IPS-15b (cell line): ENCODE measurements at regions not wholly inside any gene's neighbourhood (a gene's known extent, or its start where the extent isn't known, plus 50 kb on each side); places are given as distances from the start of the nearest gene placed in this dataset.

Experiments
- H3K27me3 ChIP-seq: one replicate; pipeline ENCODE4 v1.6.1; 2013; ENCODE audit warnings: low read length; ENCODE audit not compliant: control insufficient read depth, insufficient read depth
- H3K36me3 ChIP-seq: one replicate; pipeline ENCODE4 v1.6.1; 2013; ENCODE audit warnings: low read length; ENCODE audit not compliant: control insufficient read depth, insufficient read depth
- H3K4me1 ChIP-seq: one replicate; pipeline ENCODE4 v1.6.1; 2013; ENCODE audit warnings: mild to moderate bottlenecking, low read length; ENCODE audit not compliant: control insufficient read depth, insufficient read depth
- H3K4me3 ChIP-seq: one replicate; pipeline ENCODE4 v1.5.1; 2013; ENCODE audit warnings: low read depth, low read length
- H3K9ac ChIP-seq: one replicate; pipeline ENCODE4 v1.6.1; 2013; ENCODE audit warnings: low read depth, mild to moderate bottlenecking, low read length
- H3K9me3 ChIP-seq: one replicate; pipeline ENCODE4 v1.6.1; 2013; ENCODE audit warnings: mild to moderate bottlenecking, low read length; ENCODE audit not compliant: control insufficient read depth, insufficient read depth

DNA sequence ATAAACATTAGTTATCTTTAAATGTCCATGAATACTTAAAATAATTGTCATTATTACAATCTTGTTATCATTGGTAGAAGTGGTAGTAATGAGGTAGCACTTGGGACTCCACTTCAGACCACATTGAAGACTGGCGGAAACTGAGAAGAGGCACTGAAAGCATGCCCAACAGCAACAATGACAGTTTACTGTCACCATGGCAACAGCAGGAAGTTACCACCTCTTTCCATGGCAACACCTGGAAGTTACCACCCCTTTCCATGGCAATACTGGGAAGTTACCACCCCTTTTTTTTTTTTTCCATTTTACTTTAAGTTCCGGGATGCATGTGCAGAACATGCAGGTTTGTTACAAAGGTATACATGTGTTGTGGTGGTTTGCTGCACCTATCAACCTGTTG, 494.9 kb upstream of the RBFOX1 start:
- Histone ChIP-seq H3K27me3 (no peaks in the 10 kb centered on the region), H3K9ac (no peak overlapping the region), H3K9me3 (no peaks in the 10 kb centered on the region), H3K36me3 (no peaks in the 10 kb centered on the region), H3K4me1 (no peaks in the 10 kb centered on the region), H3K4me3 (no peak overlapping the region)

DNA sequence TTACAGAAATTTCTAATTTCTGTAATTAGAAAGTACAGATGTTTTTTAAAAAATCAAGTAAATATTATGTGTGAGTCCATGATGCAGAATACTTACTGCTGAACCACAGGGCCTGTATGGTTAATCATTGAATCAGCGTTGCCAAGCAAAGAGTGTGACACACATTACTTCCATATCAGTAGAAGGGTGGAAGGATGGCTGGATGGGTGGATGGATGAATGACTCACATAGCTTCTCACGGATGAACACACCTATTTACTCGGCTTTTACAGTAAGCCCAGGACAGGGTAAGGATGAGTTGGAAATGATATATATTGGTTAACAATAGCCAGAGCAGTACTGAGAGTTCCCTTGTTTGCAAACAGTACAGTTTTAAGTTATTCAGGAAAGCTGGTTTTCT, 495.9 kb upstream of the RBFOX1 start:
- Histone ChIP-seq H3K4me1 (no peaks in the 10 kb centered on the region), H3K4me3 (no peak overlapping the region), H3K27me3 (no peaks in the 10 kb centered on the region), H3K36me3 (no peaks in the 10 kb centered on the region), H3K9me3 (no peaks in the 10 kb centered on the region), H3K9ac (no peak overlapping the region)

DNA sequence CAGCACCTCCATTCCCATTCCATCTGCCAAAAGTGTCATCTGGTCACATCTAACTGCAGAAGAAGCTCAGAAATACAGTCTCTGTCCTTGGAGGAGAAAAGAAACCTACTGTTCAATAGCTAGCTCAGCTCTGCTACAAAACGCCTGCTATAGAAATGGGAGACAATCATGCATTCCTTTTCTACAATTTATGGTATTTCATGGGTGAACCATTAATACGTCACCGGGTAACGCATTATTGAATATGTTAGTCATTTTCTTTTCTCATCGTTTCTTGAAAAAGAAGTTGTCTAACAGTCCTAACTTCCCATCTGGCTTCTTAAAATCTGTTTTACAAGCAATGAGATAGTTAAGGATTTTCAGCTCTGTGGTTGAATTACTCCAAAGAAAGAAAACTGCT, 496.7 kb upstream of the RBFOX1 start:
- H3K27me3 ChIP-seq: no peaks in the 10 kb centered on the region
- H3K9ac ChIP-seq: no peak overlapping the region
- no peaks in the 10 kb centered on the region for H3K36me3 ChIP-seq
- H3K4me3 ChIP-seq: no peak overlapping the region
- H3K4me1 ChIP-seq: no peaks in the 10 kb centered on the region
- no peaks in the 10 kb centered on the region for H3K9me3 ChIP-seq

DNA sequence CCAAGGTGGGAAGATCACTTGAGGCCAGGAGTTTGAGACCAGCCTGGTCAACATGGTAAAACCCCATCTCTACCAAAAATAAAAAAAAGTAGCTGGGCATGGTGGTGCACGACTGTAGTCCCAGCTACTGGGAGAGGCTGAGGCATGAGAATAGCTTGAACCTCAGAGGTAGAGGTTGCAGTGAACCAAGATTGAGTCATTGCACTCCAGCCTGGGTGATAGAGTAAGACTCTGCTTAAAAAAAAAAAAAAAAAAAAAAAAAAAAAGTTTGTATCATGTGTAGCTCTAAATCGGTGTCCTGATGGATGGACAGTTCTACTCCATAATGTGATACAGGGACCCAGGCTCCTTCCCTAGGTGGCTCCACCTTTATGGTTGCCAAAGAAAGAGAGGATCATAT, 497.1 kb upstream of the RBFOX1 start:
- Histone ChIP-seq H3K36me3 (no peaks in the 10 kb centered on the region), H3K9me3 (no peaks in the 10 kb centered on the region), H3K4me3 (no peak overlapping the region), H3K9ac (no peak overlapping the region), H3K4me1 (no peaks in the 10 kb centered on the region), H3K27me3 (no peaks in the 10 kb centered on the region)

- Histone ChIP-seq H3K4me1 (no peaks in the 10 kb centered on the region), H3K9ac (no peak overlapping the region), H3K36me3 (no peaks in the 10 kb centered on the region), H3K4me3 (no peak overlapping the region), H3K27me3 (no peaks in the 10 kb centered on the region), H3K9me3 (no peaks in the 10 kb centered on the region)
These were observed 504.0 kb upstream of the RBFOX1 start for GRCh38 chr16:6828690-6829089.

GRCh38 chr16:6827931-6828330, 504.7 kb upstream of the RBFOX1 start:
- Histone ChIP-seq H3K4me3 (no peak overlapping the region), H3K27me3 (no peaks in the 10 kb centered on the region), H3K9me3 (no peaks in the 10 kb centered on the region), H3K36me3 (no peaks in the 10 kb centered on the region), H3K9ac (no peak overlapping the region), H3K4me1 (no peaks in the 10 kb centered on the region)

GRCh38 chr16:6827267-6827666, 505.4 kb upstream of the RBFOX1 start:
- H3K27me3 ChIP-seq: no peaks in the 10 kb centered on the region
- no peak overlapping the region for H3K4me3 ChIP-seq
- H3K9me3 ChIP-seq: no peaks in the 10 kb centered on the region
- H3K4me1 ChIP-seq: no peaks in the 10 kb centered on the region
- H3K36me3 ChIP-seq: no peaks in the 10 kb centered on the region
- H3K9ac ChIP-seq: no peak overlapping the region

- no peaks in the 10 kb centered on the region for H3K4me1 ChIP-seq
- H3K27me3 ChIP-seq: no peaks in the 10 kb centered on the region
- no peak overlapping the region for H3K4me3 ChIP-seq
- H3K9ac ChIP-seq: no peak overlapping the region
- no peaks in the 10 kb centered on the region for H3K36me3 ChIP-seq
- no peaks in the 10 kb centered on the region for H3K9me3 ChIP-seq
These were observed 510.6 kb upstream of the RBFOX1 start for GRCh38 chr16:6822041-6822440.

DNA sequence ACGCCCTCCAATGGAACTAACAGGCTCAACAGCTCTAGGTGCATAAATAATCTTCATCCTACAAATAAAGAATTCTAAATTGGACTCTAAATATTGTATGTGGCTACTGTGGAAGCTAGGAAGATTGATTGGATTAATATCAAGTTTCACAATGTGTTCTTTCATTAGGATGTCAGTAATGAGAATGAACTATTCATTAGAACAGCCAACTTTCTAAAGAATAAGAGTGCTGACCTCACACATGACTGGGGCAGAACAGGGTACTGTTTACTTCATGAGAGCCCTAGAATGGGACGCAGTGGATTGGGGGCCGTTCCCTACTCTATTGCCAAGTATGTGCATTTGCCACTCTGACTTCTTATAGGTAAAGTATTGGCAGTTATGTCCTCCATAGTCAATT, 528.2 kb upstream of the RBFOX1 start:
- Histone ChIP-seq H3K4me3 (no peak overlapping the region), H3K9me3 (no peaks in the 10 kb centered on the region), H3K4me1 (no peaks in the 10 kb centered on the region), H3K27me3 (no peaks in the 10 kb centered on the region), H3K36me3 (no peaks in the 10 kb centered on the region), H3K9ac (no peak overlapping the region)

DNA sequence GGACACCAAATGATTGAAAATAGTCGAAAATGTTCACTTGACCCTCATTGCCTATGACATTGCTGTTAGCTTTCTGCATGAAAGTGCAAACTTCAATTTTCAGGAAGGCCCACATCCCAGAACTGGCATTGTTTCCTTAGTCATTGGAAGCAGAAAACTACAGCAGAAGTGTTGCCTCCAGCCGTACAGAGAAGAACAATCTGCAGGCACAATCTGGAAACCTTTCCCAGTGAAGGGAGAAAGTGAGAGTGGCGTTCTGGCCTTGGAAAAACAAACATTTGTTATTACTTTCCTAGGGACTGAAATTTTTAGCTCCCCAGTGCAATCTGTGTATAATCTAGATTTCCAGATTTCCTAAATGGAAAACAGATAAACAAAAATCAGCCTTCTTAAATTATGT, 529.5 kb upstream of the RBFOX1 start:
- Histone ChIP-seq H3K4me3 (no peak overlapping the region), H3K9me3 (no peaks in the 10 kb centered on the region), H3K36me3 (no peaks in the 10 kb centered on the region), H3K4me1 (no peaks in the 10 kb centered on the region), H3K27me3 (no peaks in the 10 kb centered on the region), H3K9ac (no peak overlapping the region)

DNA sequence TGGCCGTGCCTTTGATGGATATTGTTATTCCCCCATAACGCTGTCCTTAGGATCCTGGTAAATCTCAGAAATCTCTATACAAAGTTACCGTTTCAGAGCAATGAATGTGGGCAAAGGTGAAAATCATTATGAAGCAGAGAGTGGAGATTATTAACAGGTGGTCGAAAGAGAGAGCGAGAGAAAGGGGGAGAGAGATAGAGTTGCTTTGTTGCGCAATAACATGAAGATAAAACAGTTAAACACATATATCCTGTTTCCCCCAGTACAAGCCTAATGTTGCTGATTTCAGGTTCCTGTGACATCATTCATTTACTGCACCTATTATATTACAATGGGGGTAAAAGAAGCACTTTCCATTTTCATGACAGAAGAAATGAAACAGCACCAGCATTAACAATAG, 535.4 kb upstream of the RBFOX1 start:
- no peak overlapping the region for H3K4me3 ChIP-seq
- no peaks in the 10 kb centered on the region for H3K27me3 ChIP-seq
- H3K36me3 ChIP-seq: no peaks in the 10 kb centered on the region
- H3K9ac ChIP-seq: no peak overlapping the region
- no peaks in the 10 kb centered on the region for H3K4me1 ChIP-seq
- no peaks in the 10 kb centered on the region for H3K9me3 ChIP-seq

DNA sequence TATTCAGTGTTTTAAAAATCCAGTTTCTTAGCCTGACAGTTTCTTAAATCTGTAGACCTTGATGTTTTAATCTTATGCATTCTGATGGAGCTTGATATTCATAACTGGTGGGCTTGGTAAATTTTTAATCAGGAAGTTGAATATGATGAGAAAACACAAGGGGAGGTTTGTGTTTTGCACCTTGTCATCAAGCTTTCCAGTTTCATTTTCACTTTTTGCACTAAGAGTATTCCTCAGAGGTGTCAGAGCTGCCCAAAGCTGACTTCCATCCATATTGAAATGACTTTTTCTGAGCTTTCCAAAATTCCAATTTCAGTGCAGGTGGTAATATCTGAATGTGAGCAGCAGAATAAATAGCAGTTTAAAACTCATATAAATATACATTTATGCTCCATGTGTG, 555.0 kb upstream of the RBFOX1 start:
- no peaks in the 10 kb centered on the region for H3K36me3 ChIP-seq
- no peak overlapping the region for H3K9ac ChIP-seq
- H3K9me3 ChIP-seq: no peaks in the 10 kb centered on the region

GRCh38 chr16:6775712-6776111, 556.9 kb upstream of the RBFOX1 start:
- no peaks in the 10 kb centered on the region for H3K9me3 ChIP-seq
- H3K27me3 ChIP-seq: no peaks in the 10 kb centered on the region
- H3K4me3 ChIP-seq: no peak overlapping the region
- no peaks in the 10 kb centered on the region for H3K36me3 ChIP-seq
- H3K4me1 ChIP-seq: no peaks in the 10 kb centered on the region
- H3K9ac ChIP-seq: no peak overlapping the region

More for the DNA sequence above, 555.0 kb upstream of the RBFOX1 start:
- Histone ChIP-seq H3K4me1 (no peaks in the 10 kb centered on the region), H3K4me3 (no peak overlapping the region), H3K27me3 (no peaks in the 10 kb centered on the region)
